ENCODE measurements at regions not wholly inside any gene's neighbourhood (a gene's known extent, or its start where the extent isn't known, plus 50 kb on each side); places are given as distances from the start of the nearest gene placed in this dataset.
A peak's percentile ranks its signal among the peaks of the same experiment; 100 is the strongest.

GRCh38 chr5:125655156-125655555 lies 768.1 kb upstream of the GRAMD2B start:
- POLR2A ChIA-PET: no interaction called here
- ATAC-seq: no peak
- Histone ChIP-seq H3K27ac (ENCODE audit: low read length) (peak overlapping the region; percentile 61; the same call in 1 of the 2 replicates), H3K27me3 (ENCODE audit: control insufficient read depth, insufficient read depth, low read length) (no peaks in the 10 kb centered on the region), H3K4me1 (ENCODE audit: control insufficient read depth, insufficient read depth, low read length) (no peaks in the 10 kb centered on the region; the same call in 1 of the 2 replicates), H3K36me3 (ENCODE audit: control insufficient read depth, insufficient read depth, low read length) (no peaks in the 10 kb centered on the region), H3K4me3 (ENCODE audit: low read depth in 2 of 2, low read length in 2 of 2) (no peak overlapping the region), H3K9me3 (ENCODE audit: control insufficient read depth, insufficient read depth, low read depth, low read length) (no peaks in the 10 kb centered on the region)
- CTCF ChIA-PET: no interaction called here
- TF ChIP-seq SIN3A (IDR thresholded peaks at IDR 0.05; ENCODE audit: borderline replicate concordance, insufficient read depth, low read depth, low read length): no peak
- no peak for TF ChIP-seq CTCF (IDR thresholded peaks at IDR 0.05)
- TF ChIP-seq POLR2AphosphoS5 (IDR thresholded peaks at IDR 0.05; ENCODE audit: low read depth, low read length): no peak
- no peak for TF ChIP-seq REST (IDR thresholded peaks at IDR 0.05; ENCODE audit: insufficient read depth in 1 of 2, low read depth in 2 of 2, low read length in 1 of 2)
- no peak for TF ChIP-seq TCF7L2 (IDR thresholded peaks at IDR 0.05; ENCODE audit: low read depth, low read length)
- in situ Hi-C loops (cut with HindIII; ENCODE audit: low pct_unique_long_range_greater_than_20kb, low sequenced_read_pairs) (no loop called here), intact Hi-C loops (cut with micrococcal nuclease; ENCODE audit: unreplicated experiment) (no loop called here)
- no peak for DNase-seq (ENCODE audit: low read depth, low spot score)
- BruUV-seq (replicated peaks): no TSS peak

- ChIA-PET CTCF (no interaction called here), POLR2A (no interaction called here)
- H3K36me3 ChIP-seq (ENCODE audit: control insufficient read depth, insufficient read depth, low read length): no peaks in the 10 kb centered on the region
- no peaks in the 10 kb centered on the region for H3K27me3 ChIP-seq (ENCODE audit: control insufficient read depth, insufficient read depth, low read length)
- no peak for TF ChIP-seq POLR2AphosphoS5 (IDR thresholded peaks at IDR 0.05; ENCODE audit: low read depth, low read length)
- TF ChIP-seq CTCF (IDR thresholded peaks at IDR 0.05): no peak
- no peaks in the 10 kb centered on the region for H3K9me3 ChIP-seq (ENCODE audit: control insufficient read depth, insufficient read depth, low read depth, low read length)
- intact Hi-C loops (cut with micrococcal nuclease; ENCODE audit: unreplicated experiment): no loop called here
- ATAC-seq (no peak), DNase-seq (ENCODE audit: low read depth, low spot score) (no peak)
- in situ Hi-C loops (cut with HindIII; ENCODE audit: low pct_unique_long_range_greater_than_20kb, low sequenced_read_pairs): no loop called here
- no TSS peak for BruUV-seq (replicated peaks)
- peak overlapping the region; percentile 51; the same call in 1 of the 2 replicates for H3K27ac ChIP-seq (ENCODE audit: low read length)
- no peaks in the 10 kb centered on the region; the same call in 1 of the 2 replicates for H3K4me1 ChIP-seq (ENCODE audit: control insufficient read depth, insufficient read depth, low read length)
- H3K4me3 ChIP-seq (ENCODE audit: low read depth in 2 of 2, low read length in 2 of 2): no peak overlapping the region
Observed at GRCh38 chr5:125657936-125658335, 765.3 kb upstream of the GRAMD2B start.
